GM10248 (cell line): ENCODE measurements at regions not wholly inside any gene's neighbourhood (a gene's known extent, or its start where the extent isn't known, plus 50 kb on each side); places are given as distances from the start of the nearest gene placed in this dataset.

Experiments used
- CTCF ChIA-PET: fragments of 300-600 bp; sonication (Branson Sonifier 250); formaldehyde crosslinking; extraction: SDS; loops from one replicate; lab custom pipeline; 2021; ENCODE audit warnings: antibody characterized with exemption; lab: Yijun Ruan, JAX
- POLR2A ChIA-PET: fragments of 350-650 bp; sonication (Branson Sonifier 250); formaldehyde crosslinking; extraction: SDS; loops from one replicate; lab custom pipeline; 2020; ENCODE audit warnings: antibody characterized with exemption; lab: Yijun Ruan, JAX
- DNase-seq: peaks from one replicate; pipeline ENCODE4 v3.0.0; 2012; ENCODE audit errors: extremely low spot score
- TF ChIP-seq, protein P1 (sequence below): IDR thresholded peaks from 2 replicates; pipeline ENCODE4 v1.5.1; 2012; ENCODE audit warnings: mild to moderate bottlenecking, low read depth; ENCODE audit errors: extremely low read depth, missing control alignments, control extremely low read depth

DNA sequence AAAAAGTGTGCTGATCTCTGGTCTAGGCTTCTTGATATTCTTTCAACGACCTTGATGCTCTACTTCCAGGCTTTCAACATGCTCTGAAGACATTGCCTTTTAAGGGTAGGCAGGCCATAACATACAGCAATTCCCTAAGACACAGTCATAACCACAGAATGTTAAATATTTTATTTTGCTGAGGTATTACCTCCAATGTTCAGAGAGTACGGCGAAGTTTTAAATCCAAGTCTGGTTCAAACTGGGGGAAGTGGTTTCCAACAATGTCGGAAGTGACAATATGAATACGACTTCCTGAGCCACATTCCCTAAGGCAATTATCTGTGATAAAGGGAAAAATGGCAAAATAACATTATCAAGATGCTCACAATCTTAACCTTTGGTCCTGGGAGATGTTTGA, 1077.9 kb upstream of the PIK3C3 start:
- TF ChIP-seq, protein P1, sequence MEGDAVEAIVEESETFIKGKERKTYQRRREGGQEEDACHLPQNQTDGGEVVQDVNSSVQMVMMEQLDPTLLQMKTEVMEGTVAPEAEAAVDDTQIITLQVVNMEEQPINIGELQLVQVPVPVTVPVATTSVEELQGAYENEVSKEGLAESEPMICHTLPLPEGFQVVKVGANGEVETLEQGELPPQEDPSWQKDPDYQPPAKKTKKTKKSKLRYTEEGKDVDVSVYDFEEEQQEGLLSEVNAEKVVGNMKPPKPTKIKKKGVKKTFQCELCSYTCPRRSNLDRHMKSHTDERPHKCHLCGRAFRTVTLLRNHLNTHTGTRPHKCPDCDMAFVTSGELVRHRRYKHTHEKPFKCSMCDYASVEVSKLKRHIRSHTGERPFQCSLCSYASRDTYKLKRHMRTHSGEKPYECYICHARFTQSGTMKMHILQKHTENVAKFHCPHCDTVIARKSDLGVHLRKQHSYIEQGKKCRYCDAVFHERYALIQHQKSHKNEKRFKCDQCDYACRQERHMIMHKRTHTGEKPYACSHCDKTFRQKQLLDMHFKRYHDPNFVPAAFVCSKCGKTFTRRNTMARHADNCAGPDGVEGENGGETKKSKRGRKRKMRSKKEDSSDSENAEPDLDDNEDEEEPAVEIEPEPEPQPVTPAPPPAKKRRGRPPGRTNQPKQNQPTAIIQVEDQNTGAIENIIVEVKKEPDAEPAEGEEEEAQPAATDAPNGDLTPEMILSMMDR: no peak
- CTCF ChIA-PET: interaction anchor here (1.2 kb wide), 1 partner anchor 53 kb away, joined by 3 read pairs; no protein-coding TSS in a partner anchor
- POLR2A ChIA-PET: no interaction called here
- no peak for DNase-seq

DNA sequence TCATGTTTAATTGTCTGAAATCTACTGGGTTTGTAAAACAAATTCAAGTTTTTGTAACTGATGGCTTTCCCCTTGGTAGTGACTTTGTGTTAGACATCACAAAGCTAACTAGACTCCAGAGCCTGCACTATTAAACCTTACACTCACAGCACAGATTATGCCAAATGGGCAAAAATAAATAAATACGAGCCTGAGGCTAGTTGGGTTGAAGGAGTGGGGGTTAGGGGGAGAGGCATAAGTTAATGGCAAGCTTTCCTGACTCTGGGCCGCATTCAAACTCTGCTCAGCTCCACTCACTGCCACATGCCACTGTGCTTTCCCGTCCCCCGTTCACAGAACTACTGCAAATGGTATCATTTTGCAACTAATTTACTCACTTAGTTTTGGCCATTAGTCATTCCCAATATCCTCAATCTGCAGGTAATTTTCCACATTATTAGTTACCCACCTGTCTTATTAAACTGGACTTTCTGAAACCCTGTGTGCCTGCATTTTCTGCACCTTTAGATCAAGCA, 1079.9 kb upstream of the PIK3C3 start:
- TF ChIP-seq, protein P1: no peak
- POLR2A ChIA-PET: no interaction called here
- CTCF ChIA-PET: no interaction called here
- DNase-seq: no peak

DNA sequence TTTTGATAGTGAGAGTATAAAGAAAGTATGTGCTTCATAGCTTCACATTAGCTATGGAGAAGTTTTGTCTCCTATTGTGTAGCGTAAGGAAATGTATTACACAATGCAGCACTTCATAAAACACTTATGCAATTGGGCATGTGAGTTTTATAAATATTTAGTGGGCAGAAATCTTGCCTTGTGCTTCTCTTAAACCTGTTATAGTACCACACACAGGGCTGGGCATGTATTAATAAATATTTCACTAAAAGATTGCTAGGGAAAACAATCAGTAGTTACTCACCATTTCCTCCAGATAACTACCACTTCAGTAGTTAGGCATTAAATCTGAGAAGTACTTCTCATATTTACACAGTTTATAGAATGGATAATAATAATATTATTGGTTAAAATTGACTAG, 1080.8 kb upstream of the PIK3C3 start:
- ChIA-PET CTCF (no interaction called here), POLR2A (no interaction called here)
- DNase-seq: no peak
- TF ChIP-seq, protein P1: no peak

DNA sequence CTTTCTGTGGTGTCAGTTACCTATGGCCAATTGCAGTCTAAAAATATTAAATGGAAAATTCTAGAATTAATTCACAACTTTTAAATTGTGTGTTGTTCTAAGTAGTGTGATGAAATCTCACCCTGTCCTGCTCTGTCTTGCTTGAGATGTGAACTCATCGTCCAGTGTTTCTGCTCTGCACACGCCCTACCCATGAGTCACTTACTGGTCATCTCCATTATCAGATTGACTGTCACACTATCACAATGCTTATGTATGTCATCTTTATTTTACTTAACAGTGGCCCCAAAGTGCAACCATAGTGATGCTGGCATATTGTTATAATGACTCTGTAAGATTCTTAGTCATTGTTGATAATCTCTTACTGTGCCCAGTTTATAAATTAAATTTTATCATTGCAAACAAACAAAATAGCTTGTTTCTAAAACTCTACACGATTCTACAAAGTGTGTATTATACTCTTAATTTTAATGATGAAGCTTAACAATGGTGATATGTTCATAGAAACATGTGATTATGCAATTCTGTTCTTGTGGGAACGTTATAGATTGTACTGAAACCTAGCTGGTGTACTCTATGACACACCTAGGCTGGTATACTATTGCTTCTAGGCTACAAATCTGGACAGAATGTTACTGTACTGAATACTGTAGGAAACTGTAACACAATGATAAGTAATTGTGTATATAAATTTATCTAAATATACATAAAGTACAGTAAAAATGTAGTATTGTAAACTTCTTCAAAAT, 1086.8 kb upstream of the PIK3C3 start:
- DNase-seq: no peak
- ChIA-PET CTCF (no interaction called here), POLR2A (no interaction called here)
- TF ChIP-seq, protein P1: no peak

DNA sequence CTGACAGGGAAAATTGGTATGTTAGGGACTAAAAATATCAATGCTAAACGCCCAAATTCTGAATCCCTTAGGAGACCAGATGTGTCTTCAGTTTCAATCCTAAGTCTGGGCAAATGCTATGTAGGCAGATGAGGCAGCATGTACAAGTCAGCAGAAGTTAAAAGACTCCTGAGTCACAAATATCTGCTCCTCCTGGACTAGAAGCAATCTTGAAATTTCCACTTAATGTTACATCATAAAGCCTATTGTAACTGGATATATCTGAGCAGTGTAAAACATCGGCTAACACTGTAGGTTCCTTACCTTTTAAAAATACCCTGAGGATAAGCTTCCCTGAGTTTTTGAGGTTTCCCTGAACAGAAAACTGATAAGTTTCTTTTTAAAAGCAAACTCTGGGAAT, 1087.6 kb upstream of the PIK3C3 start:
- TF ChIP-seq, protein P1: no peak
- DNase-seq: no peak

DNA sequence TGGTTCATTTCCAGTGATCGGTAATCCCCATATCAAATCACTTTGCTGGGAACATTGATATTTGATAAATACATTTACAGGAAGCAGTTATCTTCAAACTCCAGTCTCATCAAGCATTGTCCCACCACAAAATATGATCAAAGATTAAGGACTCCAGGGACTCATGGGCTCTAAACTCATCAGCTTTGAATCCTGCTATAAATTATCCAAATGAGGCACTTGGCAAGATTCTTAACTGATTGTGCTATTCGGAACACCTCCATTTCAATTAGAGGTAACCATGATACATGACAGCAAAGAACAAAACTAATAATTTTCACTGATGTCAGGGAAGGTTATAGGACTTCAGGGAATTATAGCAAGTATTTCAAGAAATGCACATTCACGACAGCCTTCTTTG, 1088.1 kb upstream of the PIK3C3 start:
- ChIA-PET CTCF (no interaction called here), POLR2A (no interaction called here)
- no peak for DNase-seq
- TF ChIP-seq, protein P1: no peak

More for the DNA sequence above, 1087.6 kb upstream of the PIK3C3 start:
- ChIA-PET CTCF (no interaction called here), POLR2A (no interaction called here)
